Endothelial cell of umbilical vein (primary cell): ENCODE measurements at regions not wholly inside any gene's neighbourhood (a gene's known extent, or its start where the extent isn't known, plus 50 kb on each side); places are given as distances from the start of the nearest gene placed in this dataset.

Experiments used
- BruUV-seq: library from RNA; stranded (reverse); fragments of 400-500 nt; replicated peaks from 2 replicates; lab custom pipeline; 2021; lab: Mats Ljungman, UMichigan
- CTCF ChIA-PET: fragments of 300-600, 350-600 bp; sonication (Branson Sonifier 250); formaldehyde crosslinking; loops from one replicate; lab custom pipeline; 2021; ENCODE audit warnings: antibody characterized with exemption, inconsistent platforms; lab: Charles Lee
- POLR2A ChIA-PET: fragments of 300-600, 350-600 bp; sonication (Branson Sonifier 250); formaldehyde crosslinking; loops from one replicate; lab custom pipeline; 2021; ENCODE audit warnings: antibody characterized with exemption, inconsistent platforms; lab: Charles Lee
- DNase-seq: peaks from one replicate; pipeline ENCODE4 v3.0.0-alpha.2; 2011; ENCODE audit warnings: low read depth, low spot score
- FAIRE-seq: peaks from 2 replicates; lab custom pipeline; 2011; peaks lifted over from hg19 to GRCh38; lab: Jason Lieb, UNC
- H2AFZ ChIP-seq: 2 replicates; pipeline ENCODE4 v1.6.0; 2012; ENCODE audit warnings: low read depth, low read length, control low read depth, inconsistent platforms
- H3K27ac ChIP-seq: 2 replicates; pipeline ENCODE4 v1.5.1; 2011; ENCODE audit warnings: low read depth, mild to moderate bottlenecking, control low read depth, low read length, moderate library complexity; ENCODE audit not compliant: insufficient read depth
- H3K27me3 ChIP-seq, 2 experiments: 2 replicates each; pipeline versions ENCODE4 v1.6.0 to v1.6.1; 2011; ENCODE audit warnings: low read length in 2 of 2, mixed read lengths in 1 of 2; ENCODE audit not compliant: control insufficient read depth in 2 of 2, insufficient read depth in 2 of 2
- H3K36me3 ChIP-seq, 2 experiments: 2 replicates in 1 of 2; 3 replicates in 1 of 2; pipeline ENCODE4 v1.5.1; 2011; ENCODE audit warnings: low read length in 2 of 2, mild to moderate bottlenecking in 1 of 2, moderate library complexity in 1 of 2; ENCODE audit not compliant: control insufficient read depth in 2 of 2, insufficient read depth in 2 of 2; ENCODE audit errors: extremely low read depth in 1 of 2
- H3K4me1 ChIP-seq: 3 replicates; pipeline ENCODE4 v1.5.1; 2011; ENCODE audit warnings: mild to moderate bottlenecking, low read length; ENCODE audit not compliant: control insufficient read depth, insufficient read depth; ENCODE audit errors: extremely low read depth
- H3K4me2 ChIP-seq: 2 replicates; pipeline ENCODE4 v1.6.1; 2011; ENCODE audit warnings: low read length, control low read depth, mixed read lengths; ENCODE audit not compliant: insufficient read depth
- H3K4me3 ChIP-seq, 3 experiments: fragments of 200-600 bp in 1 of 3; sonication (generic), shearing (Covaris generic) in 1 of 3; replicated peaks in 1 of 3; 2 replicates each; pipeline ENCODE4 v1.5.1; 2011 to 2016; ENCODE audit warnings: control low read depth in 3 of 3, low read length in 3 of 3, mild to moderate bottlenecking in 2 of 3, inconsistent platforms in 1 of 3, low read depth in 1 of 3, moderate library complexity in 1 of 3; ENCODE audit not compliant: insufficient read depth in 1 of 3
- H3K79me2 ChIP-seq: 2 replicates; pipeline ENCODE4 v1.6.0; 2012; ENCODE audit warnings: low read length, inconsistent platforms; ENCODE audit not compliant: control insufficient read depth, insufficient read depth
- H3K9ac ChIP-seq: replicated peaks from 2 replicates; pipeline ENCODE3; 2011; ENCODE audit warnings: low read length, control low read depth; ENCODE audit not compliant: insufficient read depth; ENCODE audit errors: extremely low read depth
- H3K9me1 ChIP-seq: replicated peaks from 3 replicates; pipeline ENCODE4 v1.6.0; 2011; ENCODE audit warnings: mild to moderate bottlenecking, low read length; ENCODE audit not compliant: control insufficient read depth, insufficient read depth; ENCODE audit errors: extremely low read depth
- H3K9me3 ChIP-seq: replicated peaks from 2 replicates; pipeline ENCODE4 v1.5.1; 2012; ENCODE audit warnings: low read length, inconsistent platforms; ENCODE audit not compliant: control insufficient read depth, insufficient read depth
- H4K20me1 ChIP-seq: replicated peaks from 2 replicates; pipeline ENCODE3; 2011; ENCODE audit warnings: mild to moderate bottlenecking, low read length; ENCODE audit not compliant: control insufficient read depth, insufficient read depth; ENCODE audit errors: extremely low read depth
- EZH2 ChIP-seq: IDR thresholded peaks from 2 replicates; pipeline ENCODE4 v1.6.1; 2012; ENCODE audit warnings: borderline replicate concordance, low read depth, mild to moderate bottlenecking, moderate library complexity, low read length, inconsistent platforms; ENCODE audit not compliant: severe bottlenecking
- FOS ChIP-seq: IDR thresholded peaks from 2 replicates; pipeline ENCODE4 v1.6.1; 2011; ENCODE audit warnings: mild to moderate bottlenecking, low read length, moderate library complexity, borderline replicate concordance; ENCODE audit not compliant: insufficient read depth
- GATA2 ChIP-seq: IDR thresholded peaks from 2 replicates; pipeline ENCODE4 v1.7.0; 2011; ENCODE audit warnings: low read depth, mild to moderate bottlenecking, moderate library complexity, mixed read lengths, low read length; ENCODE audit not compliant: insufficient read length, insufficient read depth
- JUN ChIP-seq: IDR thresholded peaks from 2 replicates; pipeline ENCODE4 v1.6.1; 2011; ENCODE audit warnings: borderline replicate concordance, low read depth; ENCODE audit not compliant: insufficient read length, insufficient read depth
- MYC ChIP-seq: IDR thresholded peaks from one replicate; pipeline ENCODE4 v1.6.1; 2011; ENCODE audit warnings: mild to moderate bottlenecking, low read depth, low read length
- POLR2A ChIP-seq: IDR thresholded peaks from 2 replicates; pipeline ENCODE4 v1.6.1; 2012; ENCODE audit warnings: low read depth, mild to moderate bottlenecking, control low read depth, low read length
- POLR2AphosphoS5 ChIP-seq: IDR thresholded peaks from 2 replicates; pipeline ENCODE4 v1.6.1; 2012; ENCODE audit warnings: low read depth, mild to moderate bottlenecking, control low read depth, low read length, moderate library complexity; ENCODE audit not compliant: insufficient read depth
- dilution Hi-C: fragments of 300-500 bp; cut with MboI; formaldehyde crosslinking; loops from one replicate; pipeline ENCODE4 v1.15.0; 2019; ENCODE audit warnings: low sequenced_read_pairs; ENCODE audit not compliant: extremely low pct_ligation_motif_present
- intact Hi-C: fragments of 100-400 bp; cut with micrococcal nuclease; formaldehyde crosslinking; loops from one replicate; pipeline ENCODE4 v1.10.0; 2022
- TF ChIP-seq, protein P1 (sequence below): IDR thresholded peaks from 2 replicates; pipeline ENCODE4 v1.6.1; 2011; ENCODE audit not compliant: insufficient read depth, insufficient read length
- TF ChIP-seq, protein P2 (sequence below), 2 donors: IDR thresholded peaks; 1 replicate in 1 of 2; 2 replicates in 1 of 2; pipeline ENCODE4 v1.5.1; 2011; ENCODE audit warnings: low read length in 2 of 2, mild to moderate bottlenecking in 2 of 2, moderate library complexity in 2 of 2, control low read depth in 1 of 2, inconsistent platforms in 1 of 2, low read depth in 1 of 2; ENCODE audit not compliant: insufficient read depth in 1 of 2; ENCODE audit errors: extremely low read depth in 1 of 2

DNA sequence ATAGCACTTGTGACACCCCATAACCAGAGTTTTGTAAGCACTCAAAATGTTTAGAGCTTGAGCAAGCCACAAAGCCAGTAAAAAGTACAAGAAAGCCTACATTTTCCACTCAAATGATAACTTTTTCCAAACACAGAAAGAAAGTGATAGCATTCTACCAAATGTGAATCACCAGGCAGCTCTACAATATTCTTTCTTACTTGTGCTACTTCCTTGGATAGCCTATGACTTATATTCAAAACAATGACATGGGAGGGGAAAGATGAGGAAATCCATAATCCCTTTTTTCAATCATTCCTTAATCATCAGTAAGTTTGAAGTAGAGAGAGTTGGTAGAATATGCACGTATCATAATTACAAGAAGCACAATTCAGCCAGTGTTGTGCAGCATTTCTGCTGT is 650.8 kb upstream of the PCDH9 start:
- Histone ChIP-seq H3K4me1 (no peaks in the 10 kb centered on the region), H2AFZ (no peak overlapping the region), H3K27ac (no peak overlapping the region), H3K4me3 (no peak overlapping the region), H3K27me3 (no peaks in the 10 kb centered on the region), H4K20me1 (no peaks in the 10 kb centered on the region), H3K9me1 (no peaks in the 10 kb centered on the region), H3K79me2 (no peaks in the 10 kb centered on the region), H3K36me3 (no peaks in the 10 kb centered on the region), H3K9me3 (no peaks in the 10 kb centered on the region), H3K4me2 (no peak overlapping the region), H3K9ac (no peak overlapping the region)
- ChIA-PET POLR2A (no interaction called here), CTCF (no interaction called here)
- intact Hi-C loops, result no loop called here
- DNase-seq (no peak), FAIRE-seq (no peak)
- TF ChIP-seq, protein P1, sequence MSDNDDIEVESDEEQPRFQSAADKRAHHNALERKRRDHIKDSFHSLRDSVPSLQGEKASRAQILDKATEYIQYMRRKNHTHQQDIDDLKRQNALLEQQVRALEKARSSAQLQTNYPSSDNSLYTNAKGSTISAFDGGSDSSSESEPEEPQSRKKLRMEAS, result no peak
- no TSS peak for BruUV-seq
- dilution Hi-C loops, result no loop called here

GRCh38 chr13:67878376-67878775 is 648.2 kb upstream of the PCDH9 start:
- Histone ChIP-seq H4K20me1 (no peaks in the 10 kb centered on the region), H3K4me2 (no peak overlapping the region), H3K4me3 (no peak overlapping the region), H3K9ac (no peak overlapping the region), H3K79me2 (no peaks in the 10 kb centered on the region), H3K27me3 (no peaks in the 10 kb centered on the region), H3K4me1 (no peaks in the 10 kb centered on the region), H3K9me3 (no peaks in the 10 kb centered on the region), H3K9me1 (no peaks in the 10 kb centered on the region), H3K27ac (no peak overlapping the region), H2AFZ (no peak overlapping the region), H3K36me3 (no peaks in the 10 kb centered on the region)
- intact Hi-C loops, result no loop called here
- dilution Hi-C loops, result no loop called here
- ChIA-PET POLR2A (no interaction called here), CTCF (no interaction called here)
- no TSS peak for BruUV-seq
- no peak for FAIRE-seq
- TF ChIP-seq FOS (no peak), MYC (no peak), POLR2AphosphoS5 (no peak), EZH2 (no peak), JUN (no peak), POLR2A (no peak), GATA2 (no peak)
- TF ChIP-seq, protein P2, sequence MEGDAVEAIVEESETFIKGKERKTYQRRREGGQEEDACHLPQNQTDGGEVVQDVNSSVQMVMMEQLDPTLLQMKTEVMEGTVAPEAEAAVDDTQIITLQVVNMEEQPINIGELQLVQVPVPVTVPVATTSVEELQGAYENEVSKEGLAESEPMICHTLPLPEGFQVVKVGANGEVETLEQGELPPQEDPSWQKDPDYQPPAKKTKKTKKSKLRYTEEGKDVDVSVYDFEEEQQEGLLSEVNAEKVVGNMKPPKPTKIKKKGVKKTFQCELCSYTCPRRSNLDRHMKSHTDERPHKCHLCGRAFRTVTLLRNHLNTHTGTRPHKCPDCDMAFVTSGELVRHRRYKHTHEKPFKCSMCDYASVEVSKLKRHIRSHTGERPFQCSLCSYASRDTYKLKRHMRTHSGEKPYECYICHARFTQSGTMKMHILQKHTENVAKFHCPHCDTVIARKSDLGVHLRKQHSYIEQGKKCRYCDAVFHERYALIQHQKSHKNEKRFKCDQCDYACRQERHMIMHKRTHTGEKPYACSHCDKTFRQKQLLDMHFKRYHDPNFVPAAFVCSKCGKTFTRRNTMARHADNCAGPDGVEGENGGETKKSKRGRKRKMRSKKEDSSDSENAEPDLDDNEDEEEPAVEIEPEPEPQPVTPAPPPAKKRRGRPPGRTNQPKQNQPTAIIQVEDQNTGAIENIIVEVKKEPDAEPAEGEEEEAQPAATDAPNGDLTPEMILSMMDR (IDR thresholded peaks at IDR 0.05; ENCODE audit: extremely low read depth in 1 of 2, insufficient read depth in 1 of 2, low read depth in 1 of 2, low read length in 2 of 2), result no peak
- TF ChIP-seq, protein P1, result no peak
- no peak for DNase-seq
